OCI-LY7 (cell line): ENCODE measurements at regions not wholly inside any gene's neighbourhood (a gene's known extent, or its start where the extent isn't known, plus 50 kb on each side); places are given as distances from the start of the nearest gene placed in this dataset.

Experiments used
- BruUV-seq: library from RNA; stranded (reverse); fragments of 400-500 nt; replicated peaks from 2 replicates; lab custom pipeline; 2021; lab: Mats Ljungman, UMichigan
- CTCF ChIA-PET: fragments of 300-600 bp; sonication (Branson Sonifier 250); formaldehyde crosslinking; loops from one replicate; lab custom pipeline; 2022; ENCODE audit warnings: antibody characterized with exemption; ENCODE audit not compliant: unreplicated experiment; lab: Charles Lee
- POLR2A ChIA-PET: fragments of 300-600 bp; sonication (Branson Sonifier 250); formaldehyde crosslinking; loops from one replicate; lab custom pipeline; 2022; ENCODE audit warnings: antibody characterized with exemption; lab: Charles Lee
- DNase-seq: peaks from one replicate; pipeline ENCODE4 v3.0.0-alpha.2; 2015; ENCODE audit warnings: low spot score
- H2AFZ ChIP-seq: fragments of 200-600 bp; sonication (generic), shearing (Covaris generic); 2 replicates; pipeline ENCODE4 v1.6.1; 2014; ENCODE audit warnings: mild to moderate bottlenecking, antibody characterized with exemption, low read length, moderate library complexity
- H3K27ac ChIP-seq: fragments of 200-600 bp; sonication (generic); 2 replicates; pipeline ENCODE4 v1.5.1; 2014; ENCODE audit warnings: mixed run types, low read depth, mild to moderate bottlenecking, moderate library complexity, low read length, inconsistent platforms; ENCODE audit not compliant: poor library complexity, severe bottlenecking
- H3K36me3 ChIP-seq: fragments of 200-600 bp; sonication (generic); 2 replicates; pipeline ENCODE4 v1.6.1; 2014; ENCODE audit warnings: mild to moderate bottlenecking, antibody characterized with exemption, low read length, moderate library complexity, mixed read lengths; ENCODE audit not compliant: insufficient read depth
- H3K4me1 ChIP-seq: fragments of 200-600 bp; sonication (generic); 2 replicates; pipeline ENCODE4 v1.5.1; 2014; ENCODE audit warnings: mild to moderate bottlenecking, low read length; ENCODE audit not compliant: insufficient read depth, poor library complexity, severe bottlenecking
- H3K4me2 ChIP-seq: fragments of 200-600 bp; sonication (generic); 2 replicates; pipeline ENCODE4 v1.6.1; 2014; ENCODE audit warnings: mild to moderate bottlenecking, low read length
- H3K4me3 ChIP-seq: fragments of 200-600 bp; sonication (generic); 2 replicates; pipeline ENCODE4 v1.5.1; 2014; ENCODE audit warnings: mild to moderate bottlenecking, low read depth, low read length; ENCODE audit not compliant: poor library complexity, severe bottlenecking
- H3K79me2 ChIP-seq: fragments of 200-600 bp; sonication (generic); 2 replicates; pipeline ENCODE4 v1.6.1; 2016; ENCODE audit warnings: low read depth, mild to moderate bottlenecking, low read length, moderate library complexity, mixed read lengths; ENCODE audit not compliant: insufficient read depth
- H3K9me2 ChIP-seq: fragments of 200-600 bp; sonication (generic); 2 replicates; pipeline ENCODE4 v1.6.1; 2016; ENCODE audit warnings: mild to moderate bottlenecking, low read length, mixed read lengths; ENCODE audit not compliant: insufficient read depth
- H3K9me3 ChIP-seq: fragments of 200-600 bp; sonication (generic); 2 replicates; pipeline ENCODE4 v1.6.1; 2014; ENCODE audit warnings: mild to moderate bottlenecking, mixed run types, low read length, mixed read lengths
- H4K20me1 ChIP-seq: fragments of 200-600 bp; sonication (generic); 2 replicates; pipeline ENCODE4 v1.6.1; 2014; ENCODE audit warnings: mild to moderate bottlenecking, antibody characterized with exemption, low read length, moderate library complexity, mixed read lengths; ENCODE audit not compliant: insufficient read depth
- EZH2phosphoT487 ChIP-seq: fragments of 200-600 bp; sonication (generic); IDR thresholded peaks from 2 replicates; pipeline ENCODE4 v1.6.1; 2018; ENCODE audit warnings: low read depth, borderline replicate concordance, mild to moderate bottlenecking, mixed run types, antibody characterized with exemption, low read length, moderate library complexity, mixed read lengths
- intact Hi-C: fragments of 100-400 bp; cut with micrococcal nuclease; formaldehyde crosslinking; loops from one replicate; pipeline ENCODE4 v1.10.0; 2022; ENCODE audit not compliant: unreplicated experiment
- TF ChIP-seq, protein P1 (sequence below): fragments of 200-600 bp; sonication (generic); conservative IDR thresholded peaks from 2 replicates; pipeline ENCODE4 v1.5.1; 2014; ENCODE audit warnings: mild to moderate bottlenecking, antibody characterized with exemption, low read length, moderate library complexity, mixed read lengths

DNA sequence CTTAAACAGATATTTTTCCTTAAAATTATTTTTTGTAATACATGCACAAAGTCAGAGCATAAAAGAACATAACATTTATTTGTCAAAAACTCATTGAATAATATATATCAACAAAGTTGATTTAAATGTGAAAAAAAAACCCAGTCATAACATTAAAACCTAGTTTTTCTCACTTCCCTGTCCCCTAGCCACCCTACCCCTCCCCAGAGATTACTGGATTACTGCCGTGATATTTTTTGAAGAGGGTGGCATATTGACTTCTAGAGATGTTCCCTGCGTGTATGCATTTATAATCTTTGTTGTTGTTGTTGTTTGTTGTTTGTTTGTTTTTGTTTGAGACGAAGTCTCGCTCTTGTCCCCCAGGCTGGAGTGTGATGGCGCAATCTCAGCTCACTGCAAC is 52.4 kb upstream of the ARMC2 start:
- intact Hi-C loops: no loop called here
- Histone ChIP-seq H3K36me3 (no peaks in the 10 kb centered on the region), H3K4me1 (no peaks in the 10 kb centered on the region), H4K20me1 (no peaks in the 10 kb centered on the region), H3K27ac (no peak overlapping the region), H3K4me3 (no peak overlapping the region), H2AFZ (no peak overlapping the region), H3K9me2 (no peaks in the 10 kb centered on the region), H3K4me2 (no peak overlapping the region), H3K9me3 (no peaks in the 10 kb centered on the region), H3K79me2 (no peaks in the 10 kb centered on the region)
- no TSS peak for BruUV-seq
- ChIA-PET POLR2A (interaction anchor here (0.7 to 1.2 kb wide), 2 partner anchors 25 to 87 kb away, joined by 3 read pairs; no protein-coding TSS in a partner anchor), CTCF (no interaction called here)
- no peak for DNase-seq
- TF ChIP-seq EZH2phosphoT487: no peak
- TF ChIP-seq, protein P1, sequence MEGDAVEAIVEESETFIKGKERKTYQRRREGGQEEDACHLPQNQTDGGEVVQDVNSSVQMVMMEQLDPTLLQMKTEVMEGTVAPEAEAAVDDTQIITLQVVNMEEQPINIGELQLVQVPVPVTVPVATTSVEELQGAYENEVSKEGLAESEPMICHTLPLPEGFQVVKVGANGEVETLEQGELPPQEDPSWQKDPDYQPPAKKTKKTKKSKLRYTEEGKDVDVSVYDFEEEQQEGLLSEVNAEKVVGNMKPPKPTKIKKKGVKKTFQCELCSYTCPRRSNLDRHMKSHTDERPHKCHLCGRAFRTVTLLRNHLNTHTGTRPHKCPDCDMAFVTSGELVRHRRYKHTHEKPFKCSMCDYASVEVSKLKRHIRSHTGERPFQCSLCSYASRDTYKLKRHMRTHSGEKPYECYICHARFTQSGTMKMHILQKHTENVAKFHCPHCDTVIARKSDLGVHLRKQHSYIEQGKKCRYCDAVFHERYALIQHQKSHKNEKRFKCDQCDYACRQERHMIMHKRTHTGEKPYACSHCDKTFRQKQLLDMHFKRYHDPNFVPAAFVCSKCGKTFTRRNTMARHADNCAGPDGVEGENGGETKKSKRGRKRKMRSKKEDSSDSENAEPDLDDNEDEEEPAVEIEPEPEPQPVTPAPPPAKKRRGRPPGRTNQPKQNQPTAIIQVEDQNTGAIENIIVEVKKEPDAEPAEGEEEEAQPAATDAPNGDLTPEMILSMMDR: no peak

DNA sequence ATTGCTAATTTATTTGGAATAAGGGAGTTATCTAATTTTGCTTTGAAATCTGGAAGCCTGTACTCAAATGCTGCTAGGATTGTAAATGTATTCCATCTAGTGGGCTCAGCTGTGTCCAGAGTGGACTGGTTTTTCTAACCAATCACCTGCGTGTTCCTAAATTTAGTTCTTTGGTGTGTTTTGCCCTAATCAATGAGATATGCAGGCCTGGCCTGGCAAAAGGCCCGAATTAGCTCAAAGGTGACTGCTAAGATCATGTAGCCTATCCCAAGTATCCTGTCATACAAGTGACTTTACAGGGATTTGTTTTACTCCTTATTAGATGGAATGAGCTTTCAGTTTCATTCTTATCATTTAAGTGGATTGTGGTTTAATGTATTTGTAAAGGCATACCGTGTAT is 51.3 kb upstream of the ARMC2 start:
- no TSS peak for BruUV-seq
- ChIA-PET CTCF (no interaction called here), POLR2A (interaction anchor here (0.7 to 1.2 kb wide), 2 partner anchors 24 to 206 kb away, joined by 3 read pairs; no protein-coding TSS in a partner anchor)
- no peak for TF ChIP-seq EZH2phosphoT487
- TF ChIP-seq, protein P1: no peak
- Histone ChIP-seq H3K9me2 (no peaks in the 10 kb centered on the region), H3K36me3 (no peaks in the 10 kb centered on the region), H3K79me2 (no peaks in the 10 kb centered on the region), H2AFZ (no peak overlapping the region), H4K20me1 (no peaks in the 10 kb centered on the region), H3K4me2 (no peak overlapping the region), H3K4me1 (no peaks in the 10 kb centered on the region), H3K4me3 (no peak overlapping the region), H3K27ac (no peak overlapping the region), H3K9me3 (no peaks in the 10 kb centered on the region)
- no peak for DNase-seq
- intact Hi-C loops: no loop called here

DNA sequence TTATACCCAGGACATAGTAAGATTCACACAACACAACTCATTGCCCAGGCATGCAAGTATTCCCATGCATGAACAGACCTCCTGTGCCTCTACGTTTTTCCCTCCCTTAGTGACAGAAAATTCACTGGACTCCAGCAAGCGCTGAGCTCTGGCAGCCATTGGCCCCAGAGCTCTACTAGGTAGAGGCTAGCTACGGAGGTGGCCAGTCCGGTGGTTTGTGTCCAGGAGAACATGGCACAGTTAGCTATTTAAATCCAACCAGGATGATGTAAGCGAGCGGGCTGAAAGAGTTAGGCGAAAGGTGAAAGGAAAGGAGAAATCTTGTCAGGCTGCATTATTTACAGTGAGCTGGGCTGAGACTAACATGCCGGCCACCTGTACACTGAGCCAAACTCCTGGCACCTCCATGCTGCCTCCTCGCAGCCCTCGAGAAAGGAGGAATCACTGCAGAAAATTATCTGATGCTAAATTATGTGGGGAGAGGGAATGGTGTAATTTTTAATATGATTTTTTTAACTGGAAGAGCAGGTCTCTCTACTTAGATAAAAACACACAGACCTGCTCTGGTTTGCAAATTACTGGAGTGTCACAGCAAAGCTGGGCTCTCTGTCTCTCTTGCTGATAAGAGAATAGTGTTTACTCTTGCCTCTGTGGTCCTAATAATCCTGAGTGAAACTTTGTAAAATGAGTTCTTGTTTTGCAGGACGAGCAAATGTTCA is 50.1 kb upstream of the ARMC2 start:
- no peak for TF ChIP-seq EZH2phosphoT487
- TF ChIP-seq, protein P1: no peak
- Histone ChIP-seq H3K4me3 (no peak overlapping the region), H2AFZ (no peak overlapping the region), H3K27ac (no peak overlapping the region), H3K4me2 (no peak overlapping the region), H3K4me1 (no peaks in the 10 kb centered on the region), H3K36me3 (no peaks in the 10 kb centered on the region), H3K79me2 (no peaks in the 10 kb centered on the region), H4K20me1 (no peaks in the 10 kb centered on the region), H3K9me2 (no peaks in the 10 kb centered on the region), H3K9me3 (no peaks in the 10 kb centered on the region)
- no peak for DNase-seq
- intact Hi-C loops: no loop called here
- ChIA-PET CTCF (no interaction called here), POLR2A (interaction anchor here (0.8 to 1.0 kb wide), 3 partner anchors 15 to 269 kb away, joined by 3 read pairs; no protein-coding TSS in a partner anchor)
- no TSS peak for BruUV-seq
